Left ventricle myocardium inferior (tissue), 1 donor: ENCODE measurements at regions not wholly inside any gene's neighbourhood (a gene's known extent, or its start where the extent isn't known, plus 50 kb on each side); places are given as distances from the start of the nearest gene placed in this dataset.

Experiments
- DNase-seq: peaks from one replicate; pipeline ENCODE4 v3.0.0-alpha.2; 2020
- H3K27ac ChIP-seq: fragments of 200-600 bp; replicated peaks from 2 replicates; pipeline ENCODE4 v1.8.0; 2021
- H3K27me3 ChIP-seq: fragments of 200-600 bp; 2 replicates; pipeline ENCODE4 v1.8.0; 2021; ENCODE audit warnings: low read depth
- H3K36me3 ChIP-seq: fragments of 200-600 bp; 2 replicates; pipeline ENCODE4 v1.8.0; 2021
- H3K4me1 ChIP-seq: fragments of 200-600 bp; 2 replicates; pipeline ENCODE4 v1.8.0; 2021
- H3K4me3 ChIP-seq: fragments of 200-600 bp; 2 replicates; pipeline ENCODE4 v1.8.0; 2021; ENCODE audit warnings: mild to moderate bottlenecking, moderate library complexity
- H3K9me3 ChIP-seq: fragments of 200-600 bp; replicated peaks from 2 replicates; pipeline ENCODE4 v1.8.0; 2021
- CTCF ChIP-seq: fragments of 200-600 bp; IDR thresholded peaks from 2 replicates; pipeline ENCODE4 v1.8.0; 2021; ENCODE audit warnings: antibody characterized with exemption, mild to moderate bottlenecking, borderline replicate concordance
- intact Hi-C: fragments of 100-400 bp; cut with micrococcal nuclease; formaldehyde crosslinking; loops from one replicate; pipeline ENCODE4 v1.11.0; 2022
- donor health status: DM: no; HTN: yes; CAD: no; lungs with severe emphysema.

- no peaks in the 10 kb centered on the region for H3K36me3 ChIP-seq
- H3K9me3 ChIP-seq = peaks cover 13% of the 10 kb centered on the region
- intact Hi-C loops = no loop called here
- H3K4me1 ChIP-seq = peaks cover 4% of the 10 kb centered on the region
- no peak overlapping the region for H3K4me3 ChIP-seq
- H3K27ac ChIP-seq = no peak overlapping the region
- TF ChIP-seq CTCF = no peak
- DNase-seq = no peak
- H3K27me3 ChIP-seq = no peaks in the 10 kb centered on the region
Observed at GRCh38 chr12:58148976-58149375, 207.6 kb downstream of the ATP23 start.

GRCh38 chr12:58154359-58154758 is 213.0 kb downstream of the ATP23 start:
- intact Hi-C loops = no loop called here
- no peak for TF ChIP-seq CTCF
- DNase-seq = no peak
- H3K4me1 ChIP-seq = no peaks in the 10 kb centered on the region
- H3K27me3 ChIP-seq = no peaks in the 10 kb centered on the region
- H3K27ac ChIP-seq = no peak overlapping the region
- H3K4me3 ChIP-seq = no peak overlapping the region
- H3K36me3 ChIP-seq = no peaks in the 10 kb centered on the region
- no peaks in the 10 kb centered on the region for H3K9me3 ChIP-seq

- TF ChIP-seq CTCF = no peak
- intact Hi-C loops = no loop called here
- H3K36me3 ChIP-seq = no peaks in the 10 kb centered on the region
- no peaks in the 10 kb centered on the region for H3K4me1 ChIP-seq
- no peak for DNase-seq
- no peak overlapping the region for H3K27ac ChIP-seq
- no peaks in the 10 kb centered on the region for H3K9me3 ChIP-seq
- H3K4me3 ChIP-seq = no peak overlapping the region
- no peaks in the 10 kb centered on the region for H3K27me3 ChIP-seq
Observed at GRCh38 chr12:58156697-58157096, 215.3 kb downstream of the ATP23 start.

GRCh38 chr12:58159941-58160340 is 218.6 kb downstream of the ATP23 start:
- no peak overlapping the region for H3K27ac ChIP-seq
- intact Hi-C loops = no loop called here

GRCh38 chr12:58161773-58162172 is 220.4 kb downstream of the ATP23 start:
- TF ChIP-seq CTCF = no peak
- intact Hi-C loops = no loop called here
- no peak for DNase-seq
- H3K27me3 ChIP-seq = no peaks in the 10 kb centered on the region
- H3K4me1 ChIP-seq = no peaks in the 10 kb centered on the region
- H3K9me3 ChIP-seq = no peaks in the 10 kb centered on the region
- H3K36me3 ChIP-seq = no peaks in the 10 kb centered on the region
- no peak overlapping the region for H3K27ac ChIP-seq
- no peak overlapping the region for H3K4me3 ChIP-seq

More at GRCh38 chr12:58159941-58160340, 218.6 kb downstream of the ATP23 start:
- Histone ChIP-seq H3K36me3 (no peaks in the 10 kb centered on the region), H3K9me3 (no peaks in the 10 kb centered on the region), H3K27me3 (no peaks in the 10 kb centered on the region), H3K4me1 (no peaks in the 10 kb centered on the region), H3K4me3 (no peak overlapping the region)
- TF ChIP-seq CTCF = no peak
- DNase-seq = no peak

- Histone ChIP-seq H3K27me3 (no peaks in the 10 kb centered on the region), H3K4me3 (no peak overlapping the region), H3K36me3 (no peaks in the 10 kb centered on the region), H3K4me1 (no peaks in the 10 kb centered on the region), H3K27ac (no peak overlapping the region), H3K9me3 (no peaks in the 10 kb centered on the region)
- no peak for DNase-seq
- TF ChIP-seq CTCF = no peak
- intact Hi-C loops = no loop called here
Observed at GRCh38 chr12:58163021-58163420, 221.7 kb downstream of the ATP23 start.
